Thoracic aorta (tissue), 2 donors: ENCODE measurements at regions not wholly inside any gene's neighbourhood (a gene's known extent, or its start where the extent isn't known, plus 50 kb on each side); places are given as distances from the start of the nearest gene placed in this dataset.

Experiments used
- ATAC-seq: fragments of 150-250 bp; one replicate; pipeline ENCODE4 v1.8.0; 2017; ENCODE audit warnings: low read depth; ENCODE audit not compliant: insufficient number of reproducible peaks, low FRiP score
- DNase-seq: peaks from one replicate; pipeline ENCODE4 v3.0.0-alpha.2; 2020; ENCODE audit warnings: low spot score
- H3K27ac ChIP-seq, 2 donors: fragments of 200-600 bp; sonication (generic); 1 replicate in 1 of 2; 2 replicates in 1 of 2; pipeline ENCODE4 v1.5.1; 2016; ENCODE audit warnings: mild to moderate bottlenecking in 2 of 2, moderate library complexity in 2 of 2
- H3K27me3 ChIP-seq: fragments of 200-600 bp; sonication (generic); replicated peaks from 2 replicates; pipeline ENCODE4 v1.6.0; 2016; ENCODE audit warnings: mild to moderate bottlenecking; ENCODE audit not compliant: insufficient read depth
- H3K36me3 ChIP-seq: fragments of 200-600 bp; sonication (generic); one replicate; pipeline ENCODE4 v1.5.1; 2016
- H3K4me1 ChIP-seq, 2 donors: fragments of 200-600 bp; sonication (generic); 1 replicate in 1 of 2; 2 replicates in 1 of 2; pipeline versions ENCODE4 v1.5.1 to v1.6.0; 2016; ENCODE audit warnings: low read depth in 2 of 2, mild to moderate bottlenecking in 1 of 2; ENCODE audit not compliant: control insufficient read depth in 1 of 2
- H3K4me3 ChIP-seq: fragments of 200-600 bp; sonication (generic); 2 replicates; pipeline ENCODE4 v1.5.1; 2016; ENCODE audit warnings: mild to moderate bottlenecking
- H3K9me3 ChIP-seq: fragments of 200-600 bp; sonication (generic); 2 replicates; pipeline ENCODE4 v1.5.1; 2016
- TF ChIP-seq, protein P1 (sequence below): fragments of 200-600 bp; sonication (generic); IDR thresholded peaks from one replicate; pipeline ENCODE4 v1.5.1; 2019; ENCODE audit warnings: antibody characterized with exemption

DNA sequence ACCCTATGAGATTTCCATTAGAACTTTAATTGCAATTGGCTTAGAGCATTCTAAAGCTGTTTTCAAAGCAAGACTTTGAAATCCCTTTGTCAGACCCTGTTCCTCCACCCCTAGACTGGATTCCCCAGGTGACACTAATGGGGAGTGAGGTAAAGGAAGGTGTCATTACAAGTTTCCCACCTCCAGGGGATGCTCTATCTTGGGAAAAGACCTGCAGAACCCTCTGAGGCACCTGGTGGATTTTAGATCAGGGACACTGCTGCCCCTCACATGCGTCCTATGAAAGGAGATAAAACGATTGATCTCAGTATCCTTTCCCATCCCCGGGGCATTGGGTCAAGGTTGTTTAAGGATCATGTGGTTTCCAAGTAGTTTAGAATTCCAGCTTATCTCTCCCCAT lies 80.3 kb upstream of the RGS4 start:
- TF ChIP-seq, protein P1, sequence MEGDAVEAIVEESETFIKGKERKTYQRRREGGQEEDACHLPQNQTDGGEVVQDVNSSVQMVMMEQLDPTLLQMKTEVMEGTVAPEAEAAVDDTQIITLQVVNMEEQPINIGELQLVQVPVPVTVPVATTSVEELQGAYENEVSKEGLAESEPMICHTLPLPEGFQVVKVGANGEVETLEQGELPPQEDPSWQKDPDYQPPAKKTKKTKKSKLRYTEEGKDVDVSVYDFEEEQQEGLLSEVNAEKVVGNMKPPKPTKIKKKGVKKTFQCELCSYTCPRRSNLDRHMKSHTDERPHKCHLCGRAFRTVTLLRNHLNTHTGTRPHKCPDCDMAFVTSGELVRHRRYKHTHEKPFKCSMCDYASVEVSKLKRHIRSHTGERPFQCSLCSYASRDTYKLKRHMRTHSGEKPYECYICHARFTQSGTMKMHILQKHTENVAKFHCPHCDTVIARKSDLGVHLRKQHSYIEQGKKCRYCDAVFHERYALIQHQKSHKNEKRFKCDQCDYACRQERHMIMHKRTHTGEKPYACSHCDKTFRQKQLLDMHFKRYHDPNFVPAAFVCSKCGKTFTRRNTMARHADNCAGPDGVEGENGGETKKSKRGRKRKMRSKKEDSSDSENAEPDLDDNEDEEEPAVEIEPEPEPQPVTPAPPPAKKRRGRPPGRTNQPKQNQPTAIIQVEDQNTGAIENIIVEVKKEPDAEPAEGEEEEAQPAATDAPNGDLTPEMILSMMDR = no peak
- no peak for ATAC-seq
- DNase-seq = no peak
- Histone ChIP-seq H3K27ac (no peak overlapping the region), H3K27me3 (no peaks in the 10 kb centered on the region), H3K9me3 (no peaks in the 10 kb centered on the region), H3K4me3 (no peak overlapping the region), H3K4me1 (no peaks in the 10 kb centered on the region), H3K36me3 (no peaks in the 10 kb centered on the region)

DNA sequence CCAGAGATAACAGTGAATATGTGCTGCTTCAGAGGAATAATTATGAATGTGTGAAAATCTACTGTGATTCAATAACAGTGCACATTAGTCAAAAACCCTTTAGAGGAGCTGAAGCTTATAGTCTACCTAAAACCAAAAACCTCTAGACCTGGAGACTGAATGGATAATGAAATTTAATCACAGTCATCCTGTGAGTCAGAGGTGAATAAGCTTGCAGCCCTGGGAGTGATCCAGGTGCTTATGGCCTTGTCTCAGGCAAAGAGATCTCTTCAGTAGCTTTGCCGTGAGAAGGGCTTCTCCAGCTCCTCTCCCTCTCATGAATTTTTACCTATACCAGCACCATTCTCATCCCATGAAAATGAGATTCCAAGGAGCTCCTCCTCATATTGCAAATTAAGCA lies 81.3 kb upstream of the RGS4 start:
- TF ChIP-seq, protein P1 = no peak
- DNase-seq = no peak
- no peak for ATAC-seq
- Histone ChIP-seq H3K9me3 (no peaks in the 10 kb centered on the region), H3K36me3 (no peaks in the 10 kb centered on the region), H3K27me3 (no peaks in the 10 kb centered on the region), H3K4me3 (no peak overlapping the region), H3K4me1 (no peaks in the 10 kb centered on the region), H3K27ac (no peak overlapping the region)

- Histone ChIP-seq H3K27ac (no peak overlapping the region), H3K4me1 (no peaks in the 10 kb centered on the region), H3K36me3 (no peaks in the 10 kb centered on the region), H3K9me3 (no peaks in the 10 kb centered on the region), H3K27me3 (no peaks in the 10 kb centered on the region), H3K4me3 (no peak overlapping the region)
- ATAC-seq (no peak), DNase-seq (no peak)
- TF ChIP-seq, protein P1 = no peak
These were observed 83.2 kb upstream of the RGS4 start for GRCh38 chr1:162985816-162986435.

- no peak for ATAC-seq
- Histone ChIP-seq H3K4me1 (no peaks in the 10 kb centered on the region), H3K36me3 (no peaks in the 10 kb centered on the region), H3K27me3 (no peaks in the 10 kb centered on the region), H3K27ac (no peak overlapping the region), H3K9me3 (no peaks in the 10 kb centered on the region), H3K4me3 (no peak overlapping the region)
- TF ChIP-seq, protein P1 = no peak
- DNase-seq = no peak
These were observed 84.5 kb upstream of the RGS4 start for GRCh38 chr1:162984699-162985098.

GRCh38 chr1:162983671-162984425 lies 85.3 kb upstream of the RGS4 start:
- Histone ChIP-seq H3K4me1 (no peaks in the 10 kb centered on the region), H3K27me3 (no peaks in the 10 kb centered on the region), H3K9me3 (no peaks in the 10 kb centered on the region), H3K27ac (no peak overlapping the region), H3K36me3 (no peaks in the 10 kb centered on the region), H3K4me3 (no peak overlapping the region)
- no peak for DNase-seq
- TF ChIP-seq, protein P1 = no peak
- no peak for ATAC-seq
